Caki2 (cell line): ENCODE measurements at regions not wholly inside any gene's neighbourhood (a gene's known extent, or its start where the extent isn't known, plus 50 kb on each side); places are given as distances from the start of the nearest gene placed in this dataset.
"Not testable (repeated sequence)": the region's sequence is repeated elsewhere in the genome, so short reads cannot be mapped to it uniquely, and the experiment has no call there.

Experiments used
- DNase-seq: peaks from one replicate; pipeline ENCODE4 v3.0.0-alpha.2; 2015; ENCODE audit warnings: low read depth
- in situ Hi-C: cut with HindIII; loops from 2 replicates; pipeline ENCODE4 v1.10.0; 2016; ENCODE audit warnings: low sequenced_read_pairs, low pct_unique_long_range_greater_than_20kb, mixed read lengths

DNA sequence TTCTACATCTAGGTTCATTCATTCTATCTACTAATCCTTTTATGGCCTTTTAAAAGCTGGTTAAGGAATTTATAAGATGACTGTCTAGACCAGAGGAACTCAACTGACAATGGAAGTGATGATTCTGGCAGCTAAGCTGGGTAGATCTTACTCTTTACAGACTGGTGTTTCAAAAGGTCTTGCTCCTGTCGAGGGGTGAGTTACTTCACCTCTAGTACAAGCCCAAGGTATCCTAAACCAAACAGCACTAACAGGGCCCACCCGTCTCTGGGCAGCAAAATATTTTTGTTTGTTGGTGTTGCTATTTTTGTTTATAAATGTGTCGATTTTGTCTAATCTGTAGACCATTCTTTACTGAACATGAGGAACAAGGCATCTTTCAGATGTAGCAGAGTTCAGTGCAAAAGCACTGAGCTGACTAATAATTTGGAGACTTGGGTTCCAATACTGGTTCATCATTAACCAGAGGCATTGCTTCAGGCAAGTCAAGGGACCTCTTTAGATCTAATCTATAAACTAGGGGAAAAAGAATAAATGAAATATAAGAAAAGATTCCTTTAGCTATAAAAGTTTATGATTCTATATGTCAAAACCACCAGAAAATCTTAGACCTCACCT lies 90.3 kb upstream of the FRG1 start:
- DNase-seq: no peak
- in situ Hi-C loops: no loop called here

DNA sequence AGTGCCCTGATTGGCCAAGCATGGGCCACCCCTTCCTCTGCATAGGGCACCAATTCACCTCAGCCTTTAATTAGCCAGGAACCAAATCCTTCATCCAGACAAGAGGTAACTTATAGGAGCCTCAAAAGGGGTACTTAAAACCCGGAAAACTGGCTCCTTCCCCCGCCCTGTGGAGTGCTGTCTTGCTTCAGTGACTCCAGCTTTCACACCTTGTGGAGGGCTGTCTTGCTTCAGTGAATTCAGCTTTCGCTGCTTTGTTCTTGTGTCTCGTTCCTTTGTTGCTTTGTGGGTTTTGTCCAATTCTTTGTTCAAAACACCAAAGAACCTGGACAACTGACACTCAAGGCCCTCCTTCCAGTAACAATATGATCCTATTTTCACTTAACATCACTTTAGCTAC lies 82.2 kb upstream of the FRG1 start:
- in situ Hi-C loops: no loop called here
- no peak for DNase-seq

DNA sequence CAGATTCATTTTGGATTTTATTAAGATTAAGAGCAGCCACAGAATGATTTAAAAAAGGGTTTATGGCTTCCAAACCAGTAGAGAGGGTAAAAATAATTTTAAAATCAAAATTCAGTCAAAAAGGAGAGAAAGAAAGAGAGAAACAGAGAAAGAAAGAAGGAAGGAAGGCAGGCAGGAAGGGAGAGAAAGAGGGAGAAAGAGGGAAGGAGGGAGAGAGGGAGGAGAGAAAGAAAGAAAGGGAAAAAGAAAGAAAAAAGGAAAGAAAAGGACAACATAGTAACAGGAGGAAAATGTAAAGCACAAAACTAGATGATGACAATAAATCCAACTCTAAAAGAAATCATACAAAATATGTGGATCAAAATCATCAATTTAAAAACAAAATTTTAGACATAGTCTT lies 79.6 kb upstream of the FRG1 start:
- in situ Hi-C loops: no loop called here

DNA sequence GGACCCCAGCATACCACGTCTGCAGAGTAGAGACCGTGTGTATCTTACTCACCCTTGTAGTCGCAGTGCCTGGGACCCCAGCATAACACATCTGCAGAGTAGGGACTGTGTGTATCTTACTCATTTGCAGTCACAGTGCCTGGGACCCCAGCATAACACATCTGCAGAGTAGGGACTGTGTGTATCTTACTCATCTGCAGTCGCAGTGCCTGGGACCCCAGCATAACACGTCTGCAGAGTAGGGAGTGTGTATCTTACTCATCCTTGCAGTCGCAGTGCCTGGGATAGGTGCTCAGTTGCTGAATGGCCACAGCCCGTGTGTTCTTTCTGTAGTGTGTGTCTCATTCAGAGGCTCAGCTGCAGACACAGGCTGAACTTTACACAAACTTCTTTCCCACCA lies 71.4 kb upstream of the FRG1 start:
- in situ Hi-C loops: no loop called here

More for the DNA sequence above, 79.6 kb upstream of the FRG1 start:
- DNase-seq: no peak

DNA sequence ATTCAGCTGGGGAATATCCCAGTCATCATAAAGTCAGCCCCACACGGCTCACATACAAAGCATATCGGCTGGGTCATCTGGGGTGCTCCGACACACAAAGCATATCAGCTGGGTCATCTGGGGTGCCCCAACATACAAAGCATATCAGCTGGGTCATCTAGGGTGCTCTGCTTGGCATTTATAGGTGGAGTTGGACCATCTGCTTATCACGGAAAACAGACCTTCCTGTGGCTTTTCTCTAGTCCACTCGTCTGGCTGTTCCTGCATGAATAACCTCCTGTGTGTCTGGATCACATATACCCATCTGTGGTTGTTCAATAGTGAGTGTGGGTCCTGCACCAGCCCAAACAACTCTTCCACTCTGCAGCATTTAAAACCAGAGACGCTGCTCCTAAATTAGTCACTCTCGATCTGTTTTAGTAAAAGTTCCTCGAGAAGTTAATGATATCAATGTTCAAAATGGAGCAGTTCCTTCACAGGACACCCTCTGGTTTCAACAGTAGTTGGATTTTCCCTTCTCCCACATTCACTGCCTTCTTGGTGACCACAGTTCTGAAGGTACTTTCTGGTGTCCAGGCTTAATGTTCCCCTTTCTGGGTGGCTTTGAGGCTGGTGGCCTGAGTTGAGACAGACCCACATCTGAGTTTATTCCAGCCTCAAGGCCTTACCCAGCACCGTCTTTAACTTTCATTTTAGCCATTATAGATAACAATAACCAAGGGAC lies 70.0 kb upstream of the FRG1 start:
- in situ Hi-C loops: no loop called here
- DNase-seq: no peak

More for the DNA sequence above, 71.4 kb upstream of the FRG1 start:
- no peak for DNase-seq

DNA sequence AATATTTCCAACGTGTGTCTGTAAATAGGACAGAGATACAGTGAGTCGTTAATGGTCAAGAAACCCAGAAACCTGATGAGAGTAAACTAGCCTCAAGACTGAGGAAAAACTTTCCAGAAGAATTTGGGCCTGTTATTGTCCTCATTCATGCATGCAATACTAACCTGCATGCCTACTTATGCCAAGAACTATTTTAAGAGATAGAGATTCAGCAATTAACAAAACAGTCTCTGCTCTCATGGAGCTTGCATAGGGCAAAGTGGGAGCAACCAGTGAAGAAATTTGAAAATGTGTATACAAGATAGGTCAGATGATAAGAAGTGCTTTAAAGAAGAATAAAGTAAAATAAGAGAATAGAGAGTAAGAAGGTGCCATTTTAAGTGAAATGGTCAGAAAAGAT lies 66.1 kb upstream of the FRG1 start:
- DNase-seq: no peak
- in situ Hi-C loops: no loop called here

DNA sequence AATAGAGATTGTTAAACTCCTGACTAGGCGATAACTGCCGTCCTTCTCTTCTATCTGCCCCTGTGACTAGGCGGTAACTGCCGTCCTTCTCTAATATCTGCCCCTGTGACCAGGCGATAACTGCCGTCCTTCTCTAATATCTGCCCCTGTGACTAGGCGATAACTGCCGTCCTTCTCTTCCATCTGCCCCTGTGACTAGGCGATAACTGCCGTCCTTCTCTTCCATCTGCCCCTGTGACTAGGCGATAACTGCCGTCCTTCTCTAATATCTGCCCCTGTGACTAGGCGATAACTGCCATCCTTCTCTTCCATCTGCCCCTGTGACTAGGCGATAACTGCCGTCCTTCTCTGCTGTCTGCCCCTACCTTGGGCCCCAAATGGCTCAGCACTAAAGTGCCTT lies 59.5 kb upstream of the FRG1 start:
- DNase-seq, in situ Hi-C loops: not testable (repeated sequence)

DNA sequence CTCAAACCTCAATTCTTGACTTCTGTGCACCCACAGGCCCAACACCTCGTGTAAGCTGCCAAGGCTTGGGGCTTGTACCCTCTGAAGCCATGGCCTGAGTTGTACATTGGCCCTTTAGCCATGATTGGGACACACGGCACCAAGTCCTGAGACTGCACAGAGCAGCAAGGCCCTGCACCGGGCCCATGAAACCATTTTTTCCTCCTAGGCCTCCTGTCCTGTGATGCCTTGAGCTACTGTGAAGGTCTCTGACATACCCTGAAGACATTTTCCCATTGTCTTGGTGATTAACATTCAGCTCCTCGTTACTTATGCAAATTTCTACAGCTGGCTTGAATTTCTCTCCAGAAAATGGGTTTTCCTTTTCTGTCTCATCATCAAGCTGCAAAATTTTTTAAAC lies 52.3 kb upstream of the FRG1 start:
- in situ Hi-C loops, DNase-seq: not testable (repeated sequence)
